ENCODE measurements at regions not wholly inside any gene's neighbourhood (a gene's known extent, or its start where the extent isn't known, plus 50 kb on each side); places are given as distances from the start of the nearest gene placed in this dataset.

DNA sequence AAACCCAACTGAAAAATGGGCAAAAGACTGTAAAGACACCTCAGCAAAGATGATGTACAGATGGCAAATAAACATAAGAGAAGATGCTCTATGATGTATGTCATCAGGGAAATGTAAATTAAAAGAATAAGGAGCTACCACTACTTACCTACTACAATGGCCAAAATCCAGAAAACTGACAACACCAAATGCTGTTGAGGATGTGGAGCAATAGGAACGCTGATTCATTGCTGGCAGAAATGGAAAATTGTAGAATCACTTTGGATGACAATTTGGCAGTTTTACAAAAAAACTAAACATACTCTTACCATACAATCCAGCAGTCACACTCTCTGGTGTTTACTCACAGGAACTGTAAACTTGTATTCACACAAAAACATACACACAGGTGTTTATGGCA is 222.3 kb upstream of the LDB2 start:
- TF ChIP-seq RAD21 (IDR thresholded peaks at IDR 0.05; ENCODE audit: low read depth), result no peak
- no peak for TF ChIP-seq EP300 (IDR thresholded peaks at IDR 0.05; ENCODE audit: borderline replicate concordance)
- TF ChIP-seq CREB1 (IDR thresholded peaks at IDR 0.05; ENCODE audit: low read depth), result no peak
- TF ChIP-seq NFIC (IDR thresholded peaks at IDR 0.05), result no peak
- no peak for TF ChIP-seq FOXM1 (IDR thresholded peaks at IDR 0.05; ENCODE audit: borderline replicate concordance, low read depth)
- TF ChIP-seq EGR1 (IDR thresholded peaks at IDR 0.05), result no peak

All from Ishikawa (cell line).